ENCODE measurements at regions not wholly inside any gene's neighbourhood (a gene's known extent, or its start where the extent isn't known, plus 50 kb on each side); places are given as distances from the start of the nearest gene placed in this dataset.

GRCh38 chr19:30089086-30089665, 147.1 kb downstream of the URI1 start:
- TF ChIP-seq, protein P1, sequence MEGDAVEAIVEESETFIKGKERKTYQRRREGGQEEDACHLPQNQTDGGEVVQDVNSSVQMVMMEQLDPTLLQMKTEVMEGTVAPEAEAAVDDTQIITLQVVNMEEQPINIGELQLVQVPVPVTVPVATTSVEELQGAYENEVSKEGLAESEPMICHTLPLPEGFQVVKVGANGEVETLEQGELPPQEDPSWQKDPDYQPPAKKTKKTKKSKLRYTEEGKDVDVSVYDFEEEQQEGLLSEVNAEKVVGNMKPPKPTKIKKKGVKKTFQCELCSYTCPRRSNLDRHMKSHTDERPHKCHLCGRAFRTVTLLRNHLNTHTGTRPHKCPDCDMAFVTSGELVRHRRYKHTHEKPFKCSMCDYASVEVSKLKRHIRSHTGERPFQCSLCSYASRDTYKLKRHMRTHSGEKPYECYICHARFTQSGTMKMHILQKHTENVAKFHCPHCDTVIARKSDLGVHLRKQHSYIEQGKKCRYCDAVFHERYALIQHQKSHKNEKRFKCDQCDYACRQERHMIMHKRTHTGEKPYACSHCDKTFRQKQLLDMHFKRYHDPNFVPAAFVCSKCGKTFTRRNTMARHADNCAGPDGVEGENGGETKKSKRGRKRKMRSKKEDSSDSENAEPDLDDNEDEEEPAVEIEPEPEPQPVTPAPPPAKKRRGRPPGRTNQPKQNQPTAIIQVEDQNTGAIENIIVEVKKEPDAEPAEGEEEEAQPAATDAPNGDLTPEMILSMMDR (conservative IDR thresholded peaks at IDR 0.05) = no peak
- TF ChIP-seq EZH2 (IDR thresholded peaks at IDR 0.05; ENCODE audit: low read depth) = no peak
